H1 (cell line): ENCODE measurements at regions not wholly inside any gene's neighbourhood (a gene's known extent, or its start where the extent isn't known, plus 50 kb on each side); places are given as distances from the start of the nearest gene placed in this dataset.

ENCODE experiments used
- CTCF ChIA-PET: fragments of 300-600 bp; sonication (Branson Sonifier 250); formaldehyde crosslinking; loops from one replicate; lab custom pipeline; 2021; ENCODE audit not compliant: partially characterized antibody; lab: Charles Lee
- POLR2A ChIA-PET: fragments of 300-600 bp; sonication (Branson Sonifier 250); formaldehyde crosslinking; loops from one replicate; lab custom pipeline; 2021; ENCODE audit warnings: inconsistent platforms; ENCODE audit not compliant: partially characterized antibody; lab: Charles Lee
- DNase-seq, 2 experiments: peaks; one replicate each; pipeline versions ENCODE4 v3.0.0 to v3.0.0-alpha.2; 2010 to 2022; ENCODE audit warnings: low spot score in 2 of 2, low read depth in 1 of 2, mixed read lengths in 1 of 2
- FAIRE-seq: peaks from 2 replicates; lab custom pipeline; 2011; peaks lifted over from hg19 to GRCh38; lab: Jason Lieb, UNC
- H2AFZ ChIP-seq: 2 replicates; pipeline ENCODE4 v1.8.1; 2012; ENCODE audit warnings: low read length, inconsistent platforms
- H2AK5ac ChIP-seq: 2 replicates; pipeline ENCODE4 v1.6.1; 2013; ENCODE audit warnings: low read depth, low read length
- H2BK120ac ChIP-seq: replicated peaks from 2 replicates; pipeline ENCODE3; 2013; ENCODE audit warnings: low read depth, low read length, inconsistent platforms
- H2BK12ac ChIP-seq: 2 replicates; pipeline ENCODE4 v1.6.1; 2013; ENCODE audit warnings: low read depth, low read length
- H2BK15ac ChIP-seq: 2 replicates; pipeline ENCODE4 v1.6.1; 2013; ENCODE audit warnings: low read length
- H2BK20ac ChIP-seq: 2 replicates; pipeline ENCODE4 v1.6.1; 2013; ENCODE audit warnings: low read length
- H2BK5ac ChIP-seq: 2 replicates; pipeline ENCODE4 v1.6.1; 2013; ENCODE audit warnings: low read depth, low read length
- H3K14ac ChIP-seq: 2 replicates; pipeline ENCODE4 v1.6.1; 2013; ENCODE audit warnings: inconsistent platforms; ENCODE audit not compliant: insufficient read length
- H3K18ac ChIP-seq: 2 replicates; pipeline ENCODE4 v1.6.1; 2013; ENCODE audit warnings: low read length; ENCODE audit errors: extremely low read depth
- H3K23ac ChIP-seq: 2 replicates; pipeline ENCODE4 v1.6.1; 2013; ENCODE audit warnings: inconsistent platforms; ENCODE audit not compliant: insufficient read length
- H3K23me2 ChIP-seq: 2 replicates; pipeline ENCODE4 v1.6.1; 2013; ENCODE audit warnings: low read depth, low read length
- H3K27ac ChIP-seq: 2 replicates; pipeline ENCODE4 v1.6.1; 2011; ENCODE audit warnings: low read depth, low read length, inconsistent platforms
- H3K27me3 ChIP-seq, 4 experiments: replicated peaks in 1 of 4; 1 replicate in 1 of 4; 2 replicates in 3 of 4; pipeline versions ENCODE4 v1.6.1 to v1.8.1; 2011 to 2013; ENCODE audit warnings: low read length in 3 of 4, mild to moderate bottlenecking in 3 of 4, inconsistent platforms in 2 of 4, mixed read lengths in 2 of 4, moderate library complexity in 1 of 4; ENCODE audit not compliant: control insufficient read depth in 3 of 4, insufficient read depth in 3 of 4; ENCODE audit errors: extremely low read depth in 1 of 4
- H3K36me3 ChIP-seq, 4 experiments: 2 replicates each; pipeline versions ENCODE4 v1.6.1 to v1.8.1; 2011 to 2013; ENCODE audit warnings: mild to moderate bottlenecking in 4 of 4, low read length in 3 of 4, moderate library complexity in 2 of 4, control low read depth in 1 of 4, inconsistent platforms in 1 of 4; ENCODE audit not compliant: insufficient read depth in 4 of 4, control insufficient read depth in 2 of 4
- H3K4ac ChIP-seq: replicated peaks from 2 replicates; pipeline ENCODE3; 2013; ENCODE audit warnings: low read length, low read depth, mixed read lengths, inconsistent platforms; ENCODE audit not compliant: insufficient read length
- H3K4me1 ChIP-seq, 4 experiments: replicated peaks in 1 of 4; 1 replicate in 1 of 4; 2 replicates in 3 of 4; pipeline versions ENCODE4 v1.6.1 to v1.8.1; 2011 to 2013; ENCODE audit warnings: low read length in 3 of 4, inconsistent platforms in 2 of 4, mixed read lengths in 1 of 4; ENCODE audit not compliant: insufficient read depth in 4 of 4, control insufficient read depth in 3 of 4
- H3K4me2 ChIP-seq, 2 experiments: 2 replicates each; pipeline versions ENCODE4 v1.6.1 to v1.8.1; 2011 to 2013; ENCODE audit warnings: low read depth in 2 of 2, low read length in 2 of 2, control low read depth in 1 of 2, inconsistent platforms in 1 of 2, mild to moderate bottlenecking in 1 of 2; ENCODE audit not compliant: insufficient read depth in 1 of 2
- H3K4me3 ChIP-seq, 4 experiments: fragments of 200-600, 300-600 bp in 1 of 4; sonication (generic), shearing (Covaris generic), sonication (Bioruptor Twin) in 1 of 4; 2 replicates each; pipeline versions ENCODE4 v1.5.1 to v1.8.1; 2011 to 2016; ENCODE audit warnings: low read length in 4 of 4, low read depth in 3 of 4, control low read depth in 2 of 4, inconsistent platforms in 2 of 4, mild to moderate bottlenecking in 2 of 4, mixed read lengths in 1 of 4, moderate library complexity in 1 of 4; ENCODE audit not compliant: insufficient read depth in 2 of 4; ENCODE audit errors: extremely low read depth in 1 of 4
- H3K56ac ChIP-seq: replicated peaks from 2 replicates; pipeline ENCODE3; 2013; ENCODE audit warnings: low read depth, mild to moderate bottlenecking, mixed read lengths, low read length, inconsistent platforms; ENCODE audit not compliant: insufficient read length
- H3K79me1 ChIP-seq: 2 replicates; pipeline ENCODE4 v1.6.1; 2013; ENCODE audit warnings: low read depth, low read length, control low read depth
- H3K79me2 ChIP-seq, 2 experiments: 2 replicates each; pipeline versions ENCODE4 v1.6.1 to v1.8.1; 2012 to 2013; ENCODE audit warnings: low read length in 2 of 2, mild to moderate bottlenecking in 2 of 2, inconsistent platforms in 1 of 2; ENCODE audit not compliant: insufficient read depth in 2 of 2, control insufficient read depth in 1 of 2
- H3K9ac ChIP-seq, 4 experiments: replicated peaks in 1 of 4; 1 replicate in 1 of 4; 2 replicates in 3 of 4; pipeline versions ENCODE4 v1.6.1 to v1.8.1; 2011 to 2013; ENCODE audit warnings: low read depth in 3 of 4, low read length in 3 of 4, control low read depth in 2 of 4, mild to moderate bottlenecking in 2 of 4, moderate library complexity in 2 of 4, inconsistent platforms in 1 of 4; ENCODE audit errors: extremely low read depth in 1 of 4
- H3K9me3 ChIP-seq, 2 experiments: 2 replicates each; pipeline versions ENCODE4 v1.6.1 to v1.8.1; 2012 to 2013; ENCODE audit warnings: mild to moderate bottlenecking in 2 of 2, moderate library complexity in 2 of 2, control low read depth in 1 of 2, inconsistent platforms in 1 of 2, low read depth in 1 of 2, low read length in 1 of 2, mixed read lengths in 1 of 2; ENCODE audit not compliant: insufficient read depth in 2 of 2
- H4K20me1 ChIP-seq, 2 experiments: replicated peaks in 1 of 2; 2 replicates each; pipeline versions ENCODE3 to v1.8.1; 2011 to 2013; ENCODE audit warnings: inconsistent platforms in 2 of 2, low read length in 2 of 2, mild to moderate bottlenecking in 1 of 2; ENCODE audit not compliant: insufficient read depth in 2 of 2, control insufficient read depth in 1 of 2
- H4K5ac ChIP-seq: 2 replicates; pipeline ENCODE4 v1.6.1; 2013; ENCODE audit warnings: low read length, low read depth, mixed read lengths, inconsistent platforms; ENCODE audit not compliant: insufficient read length
- H4K8ac ChIP-seq: 2 replicates; pipeline ENCODE4 v1.8.0; 2013; ENCODE audit warnings: mild to moderate bottlenecking, moderate library complexity, low read length, inconsistent platforms; ENCODE audit not compliant: insufficient read depth; ENCODE audit errors: extremely low read depth
- H4K91ac ChIP-seq: replicated peaks from 2 replicates; pipeline ENCODE3; 2013; ENCODE audit warnings: low read length, mixed read lengths, inconsistent platforms; ENCODE audit not compliant: insufficient read length
- ASH2L ChIP-seq: fragments of 200-600, 300-600 bp; sonication (generic); IDR thresholded peaks from one replicate; pipeline ENCODE4 v1.7.1; 2017; ENCODE audit warnings: low read length
- BCL11A ChIP-seq, 2 experiments: IDR thresholded peaks; one replicate each; pipeline ENCODE4 v1.6.1; 2011; ENCODE audit warnings: low read depth in 2 of 2, low read length in 2 of 2, mild to moderate bottlenecking in 2 of 2
- CBX8 ChIP-seq: fragments of 300-800, 300-1000 bp; sonication (generic); IDR thresholded peaks from 2 replicates; pipeline ENCODE4 v1.7.1; 2016; ENCODE audit warnings: low read depth, low read length, borderline replicate concordance
- CHD2 ChIP-seq: IDR thresholded peaks from 2 replicates; pipeline ENCODE4 v1.6.1; 2012; ENCODE audit warnings: low read length, improper control_type of control experiment
- CTBP2 ChIP-seq: IDR thresholded peaks from 2 replicates; pipeline ENCODE4 v1.7.0; 2011; ENCODE audit warnings: borderline replicate concordance, mild to moderate bottlenecking, moderate library complexity, mixed read lengths, low read length; ENCODE audit not compliant: insufficient read depth, insufficient read length
- FOSL1 ChIP-seq: IDR thresholded peaks from 2 replicates; pipeline ENCODE4 v1.6.1; 2011; ENCODE audit warnings: mild to moderate bottlenecking, low read depth, low read length, moderate library complexity; ENCODE audit not compliant: insufficient read depth
- JUN ChIP-seq: IDR thresholded peaks from 2 replicates; pipeline ENCODE4 v1.6.1; 2011; ENCODE audit warnings: low read depth, mild to moderate bottlenecking, improper control_type of control experiment, low read length
- KDM1A ChIP-seq: fragments of 200-600, 300-600 bp; sonication (generic); IDR thresholded peaks from 2 replicates; pipeline ENCODE4 v1.7.1; 2016; ENCODE audit warnings: mild to moderate bottlenecking, low read length, borderline replicate concordance
- MAFK ChIP-seq: IDR thresholded peaks from 2 replicates; pipeline ENCODE4 v1.6.1; 2012; ENCODE audit warnings: low read depth, mild to moderate bottlenecking, improper control_type of control experiment, low read length
- POLR2AphosphoS5 ChIP-seq: IDR thresholded peaks from 2 replicates; pipeline ENCODE4 v1.6.1; 2011; ENCODE audit warnings: low read depth, low read length
- SIRT6 ChIP-seq: IDR thresholded peaks from one replicate; pipeline ENCODE4 v1.7.1; 2012; ENCODE audit warnings: low read length, inconsistent platforms
- SRF ChIP-seq: IDR thresholded peaks from 2 replicates; pipeline ENCODE4 v1.6.1; 2011; ENCODE audit warnings: mild to moderate bottlenecking, low read depth, low read length, moderate library complexity
- TAF1 ChIP-seq: IDR thresholded peaks from 2 replicates; pipeline ENCODE4 v1.6.1; 2011; ENCODE audit warnings: mild to moderate bottlenecking, low read depth, low read length
- TCF12 ChIP-seq: IDR thresholded peaks from 2 replicates; pipeline ENCODE4 v1.6.1; 2011; ENCODE audit warnings: low read depth, mild to moderate bottlenecking, low read length
- YY1 ChIP-seq: IDR thresholded peaks from 2 replicates; pipeline ENCODE4 v1.6.1; 2011; ENCODE audit warnings: low read depth, mild to moderate bottlenecking, low read length
- WGBS, 2 experiments: shearing (Covaris generic) in 1 of 2; methylation state at CpG; one replicate each; pipeline versions ENCODE4 v1.1.6 to v1.1.7; 2013 to 2015; ENCODE audit warnings: low lambda C conversion rate in 2 of 2, mixed read lengths in 2 of 2, inconsistent platforms in 1 of 2, low coverage in 1 of 2, missing lambda C conversion rate in 1 of 2; ENCODE audit not compliant: insufficient replicate concordance in 2 of 2, insufficient coverage in 1 of 2, insufficient read length in 1 of 2; ENCODE audit errors: extremely low coverage in 1 of 2, missing lambda C conversion rate in 1 of 2; 5-methylcytosine and 5-hydroxymethylcytosine counted together

DNA sequence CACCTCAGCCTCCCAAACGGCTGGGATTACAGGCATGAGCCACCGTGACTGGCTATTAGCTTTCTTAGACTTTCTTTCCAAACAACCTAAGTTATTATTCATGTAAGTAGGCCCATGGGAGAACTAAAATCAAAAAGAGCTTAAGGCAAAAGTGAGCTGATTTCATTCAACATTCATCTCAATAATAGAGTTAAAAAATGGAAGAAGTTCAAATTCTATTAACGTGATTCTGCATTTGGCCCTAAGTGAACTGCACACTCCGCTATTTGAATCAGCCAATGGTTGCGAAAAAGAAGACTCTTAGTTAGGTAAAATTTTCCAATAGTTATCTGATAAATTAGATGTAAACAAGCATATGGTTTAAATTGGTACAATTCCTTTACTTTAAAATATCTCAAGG, 68.6 kb upstream of the WARS2 start:
- no peaks in the 10 kb centered on the region for H3K9me3 ChIP-seq
- no peak for TF ChIP-seq TCF12
- TF ChIP-seq YY1 = no peak
- no peak for TF ChIP-seq ASH2L
- TF ChIP-seq CBX8 = no peak
- TF ChIP-seq CHD2 = no peak
- TF ChIP-seq BCL11A (IDR thresholded peaks at IDR 0.05; ENCODE audit: low read depth in 2 of 2, low read length in 2 of 2) = no peak
- no peak for TF ChIP-seq JUN
- no peak for TF ChIP-seq POLR2AphosphoS5
- no peak for TF ChIP-seq KDM1A
- no peak for TF ChIP-seq SRF
- no peak for TF ChIP-seq CTBP2
- TF ChIP-seq TAF1 = no peak
- TF ChIP-seq SIRT6 = no peak
- TF ChIP-seq FOSL1 = no peak
- TF ChIP-seq MAFK = no peak

More for the DNA sequence above, 68.6 kb upstream of the WARS2 start:
- Histone ChIP-seq H2BK5ac (no peak overlapping the region), H3K18ac (no peak overlapping the region), H4K91ac (no peak overlapping the region), H3K4me1 (no peaks in the 10 kb centered on the region), H4K5ac (no peak overlapping the region), H2BK12ac (no peak overlapping the region), H2BK120ac (no peak overlapping the region), H3K23ac (no peak overlapping the region), H2BK20ac (no peak overlapping the region), H4K8ac (no peak overlapping the region), H3K23me2 (no peaks in the 10 kb centered on the region), H3K4me2 (no peak overlapping the region), H2AK5ac (no peak overlapping the region), H3K4me3 (no peak overlapping the region), H3K4ac (no peak overlapping the region), H3K27ac (no peak overlapping the region), H3K14ac (no peak overlapping the region), H3K79me1 (no peaks in the 10 kb centered on the region), H3K56ac (no peak overlapping the region), H2AFZ (no peak overlapping the region), H3K27me3 (no peaks in the 10 kb centered on the region), H4K20me1 (no peaks in the 10 kb centered on the region), H3K36me3 (no peaks in the 10 kb centered on the region), H3K9ac (no peak overlapping the region), H3K79me2 (no peaks in the 10 kb centered on the region), H2BK15ac (no peak overlapping the region)
- WGBS, 2 experiments = 95% methylated on average over 5 of the region's 5 CpGs; no CpG with 5 or more reads in 1 of the 2 experiments
- DNase-seq = no peak
- FAIRE-seq = no peak
- CTCF ChIA-PET = interaction anchor here (0.5 kb wide), 1 partner anchor 98 kb away, joined by 5 read pairs; no protein-coding TSS in a partner anchor
- POLR2A ChIA-PET = no interaction called here
